H9 (cell line): ENCODE measurements at regions not wholly inside any gene's neighbourhood (a gene's known extent, or its start where the extent isn't known, plus 50 kb on each side); places are given as distances from the start of the nearest gene placed in this dataset.

Experiments
- DNase-seq: peaks from one replicate; pipeline ENCODE4 v3.0.0-alpha.2; 2017
- H2AFZ ChIP-seq: one replicate; pipeline ENCODE4 v1.6.1; 2013; ENCODE audit warnings: mild to moderate bottlenecking, low read length, control low read depth, moderate library complexity
- H2AK5ac ChIP-seq: 2 replicates; pipeline ENCODE4 v1.6.1; 2013; ENCODE audit warnings: low read length, control low read depth, mixed read lengths; ENCODE audit not compliant: insufficient read length
- H2BK120ac ChIP-seq: one replicate; pipeline ENCODE4 v1.6.1; 2013; ENCODE audit warnings: low read depth, mild to moderate bottlenecking, low read length, control low read depth, inconsistent platforms; ENCODE audit not compliant: poor library complexity, severe bottlenecking
- H2BK12ac ChIP-seq: 2 replicates; pipeline ENCODE4 v1.6.1; 2013; ENCODE audit warnings: low read length, control low read depth, mixed read lengths, low read depth; ENCODE audit not compliant: insufficient read length
- H2BK15ac ChIP-seq: 2 replicates; pipeline ENCODE4 v1.6.1; 2013; ENCODE audit warnings: low read depth, low read length, control low read depth
- H2BK20ac ChIP-seq: one replicate; pipeline ENCODE4 v1.6.1; 2013; ENCODE audit warnings: low read depth, mild to moderate bottlenecking, low read length, control low read depth, inconsistent platforms; ENCODE audit not compliant: poor library complexity, severe bottlenecking
- H2BK5ac ChIP-seq: 2 replicates; pipeline ENCODE4 v1.6.1; 2013; ENCODE audit warnings: low read length, control low read depth, mixed read lengths; ENCODE audit not compliant: insufficient read length
- H3K14ac ChIP-seq: 2 replicates; pipeline ENCODE4 v1.6.1; 2013; ENCODE audit warnings: low read length, control low read depth; ENCODE audit not compliant: insufficient read depth
- H3K18ac ChIP-seq: 2 replicates; pipeline ENCODE4 v1.6.1; 2013; ENCODE audit warnings: low read depth, mild to moderate bottlenecking, mixed read lengths, low read length, control low read depth; ENCODE audit not compliant: insufficient read length
- H3K23ac ChIP-seq: 2 replicates; pipeline ENCODE4 v1.6.1; 2013; ENCODE audit warnings: low read length, control low read depth, mixed read lengths, low read depth; ENCODE audit not compliant: insufficient read length
- H3K23me2 ChIP-seq: 2 replicates; pipeline ENCODE4 v1.6.1; 2013; ENCODE audit warnings: low read depth, mild to moderate bottlenecking, mixed read lengths, low read length, control low read depth; ENCODE audit not compliant: insufficient read length, poor library complexity, severe bottlenecking
- H3K27ac ChIP-seq: 2 replicates; pipeline ENCODE4 v1.5.1; 2013; ENCODE audit warnings: low read length, control low read depth, mixed read lengths, low read depth; ENCODE audit not compliant: insufficient read length
- H3K27me3 ChIP-seq: 2 replicates; pipeline ENCODE4 v1.6.1; 2013; ENCODE audit warnings: low read length, control low read depth, inconsistent platforms; ENCODE audit not compliant: insufficient read depth
- H3K4ac ChIP-seq: 2 replicates; pipeline ENCODE4 v1.6.1; 2013; ENCODE audit warnings: low read depth, mild to moderate bottlenecking, control low read depth, inconsistent platforms, low read length, moderate library complexity
- H3K4me1 ChIP-seq: 2 replicates; pipeline ENCODE4 v1.6.1; 2013; ENCODE audit warnings: low read length, control low read depth, inconsistent platforms; ENCODE audit not compliant: insufficient read depth
- H3K4me2 ChIP-seq: 2 replicates; pipeline ENCODE4 v1.6.1; 2013; ENCODE audit warnings: low read length, control low read depth, mixed read lengths; ENCODE audit not compliant: insufficient read length, insufficient read depth
- H3K56ac ChIP-seq: 2 replicates; pipeline ENCODE4 v1.6.1; 2013; ENCODE audit warnings: low read depth, mild to moderate bottlenecking, mixed read lengths, low read length, control low read depth; ENCODE audit not compliant: insufficient read length
- H3K79me1 ChIP-seq: 2 replicates; pipeline ENCODE4 v1.6.1; 2013; ENCODE audit warnings: low read depth, mild to moderate bottlenecking, moderate library complexity, low read length, control low read depth, inconsistent platforms; ENCODE audit not compliant: insufficient read depth, poor library complexity, severe bottlenecking
- H3K79me2 ChIP-seq: 2 replicates; pipeline ENCODE4 v1.6.1; 2013; ENCODE audit warnings: low read length, control low read depth, inconsistent platforms; ENCODE audit not compliant: insufficient read depth
- H3K9ac ChIP-seq: 2 replicates; pipeline ENCODE4 v1.6.1; 2013; ENCODE audit warnings: low read length, control low read depth, mixed read lengths; ENCODE audit not compliant: insufficient read length; ENCODE audit errors: extremely low read depth
- H3K9me3 ChIP-seq: one replicate; pipeline ENCODE4 v1.6.1; 2013; ENCODE audit warnings: low read depth, low read length, inconsistent platforms; ENCODE audit not compliant: control insufficient read depth
- H3T11ph ChIP-seq: one replicate; pipeline ENCODE4 v1.6.1; 2013; ENCODE audit warnings: mild to moderate bottlenecking, low read length, control low read depth, inconsistent platforms
- H4K20me1 ChIP-seq: one replicate; pipeline ENCODE4 v1.6.1; 2013; ENCODE audit not compliant: control insufficient read depth, insufficient read length, insufficient read depth
- H4K5ac ChIP-seq: 2 replicates; pipeline ENCODE4 v1.6.1; 2013; ENCODE audit warnings: low read depth, mild to moderate bottlenecking, mixed read lengths, low read length, control low read depth; ENCODE audit not compliant: insufficient read length
- H4K8ac ChIP-seq: replicated peaks from 2 replicates; pipeline ENCODE4 v1.6.1; 2013; ENCODE audit warnings: low read length, control low read depth, mixed read lengths, low read depth; ENCODE audit not compliant: insufficient read length
- H4K91ac ChIP-seq: 2 replicates; pipeline ENCODE4 v1.6.1; 2013; ENCODE audit warnings: low read depth, mild to moderate bottlenecking, moderate library complexity, mixed read lengths, low read length, control low read depth; ENCODE audit not compliant: insufficient read length
- H3K27ac Mint-ChIP-seq, 3 experiments: 2 replicates in 2 of 3; 3 replicates in 1 of 3; pipeline ENCODE4 v1.8.0; 2020 to 2021; ENCODE audit warnings: mixed read lengths in 3 of 3, mild to moderate bottlenecking in 1 of 3, moderate library complexity in 1 of 3
- H3K27me3 Mint-ChIP-seq: 2 replicates; pipeline ENCODE4 v1.8.0; 2021; ENCODE audit warnings: low read depth, mild to moderate bottlenecking, moderate library complexity, mixed read lengths
- H3K36me3 Mint-ChIP-seq, 3 experiments: 2 replicates in 2 of 3; 3 replicates in 1 of 3; pipeline ENCODE4 v1.8.0; 2020 to 2021; ENCODE audit warnings: low read depth in 3 of 3, mixed read lengths in 3 of 3; ENCODE audit not compliant: insufficient read depth in 1 of 3
- H3K4me1 Mint-ChIP-seq, 2 experiments: 2 replicates each; pipeline ENCODE4 v1.8.0; 2020; ENCODE audit warnings: mixed read lengths in 2 of 2
- H3K4me3 Mint-ChIP-seq, 2 experiments: 2 replicates in 1 of 2; 3 replicates in 1 of 2; pipeline ENCODE4 v1.8.0; 2020 to 2021; ENCODE audit warnings: mild to moderate bottlenecking in 2 of 2, mixed read lengths in 2 of 2, moderate library complexity in 1 of 2
- H3K9me3 Mint-ChIP-seq, 2 experiments: 2 replicates in 1 of 2; 3 replicates in 1 of 2; pipeline ENCODE4 v1.8.0; 2020; ENCODE audit warnings: mild to moderate bottlenecking in 2 of 2, mixed read lengths in 2 of 2, moderate library complexity in 1 of 2
- CTCF ChIP-seq: fragments of 200-600 bp; sonication (generic); conservative IDR thresholded peaks from 3 replicates; pipeline ENCODE4 v1.8.0; 2021; ENCODE audit warnings: antibody characterized with exemption, mild to moderate bottlenecking
- WGBS: extraction: QIAGEN DNeasy Blood & Tissue Kit; methylation state at CpG from one replicate; pipeline ENCODE4 v1.1.7; 2013; ENCODE audit warnings: missing lambda C conversion rate, low lambda C conversion rate, mixed read lengths; ENCODE audit not compliant: insufficient read length; ENCODE audit errors: extremely low coverage; 5-methylcytosine and 5-hydroxymethylcytosine counted together

GRCh38 chr3:147000274-147000673, 395.1 kb upstream of the PLSCR5 start:
- H3K56ac ChIP-seq, result no peak overlapping the region
- no peak overlapping the region for H2BK20ac ChIP-seq
- no peak overlapping the region for H3K4me3 Mint-ChIP-seq
- no peak overlapping the region for H2AFZ ChIP-seq
- H3K23ac ChIP-seq, result no peak overlapping the region
- H3K79me2 ChIP-seq, result no peaks in the 10 kb centered on the region
- no peak overlapping the region for H3K18ac ChIP-seq
- H2BK120ac ChIP-seq, result no peak overlapping the region
- no peak overlapping the region for H3K27ac Mint-ChIP-seq
- WGBS, result no CpG with 5 or more reads among the region's 2 CpGs
- H4K20me1 ChIP-seq, result no peaks in the 10 kb centered on the region
- H2BK12ac ChIP-seq, result no peak overlapping the region
- H3K27me3 ChIP-seq, result no peaks in the 10 kb centered on the region
- no peak overlapping the region for H4K8ac ChIP-seq
- no peak overlapping the region for H3K4ac ChIP-seq
- H3K9me3 Mint-ChIP-seq, result no peaks in the 10 kb centered on the region
- no peak overlapping the region for H3T11ph ChIP-seq
- H4K91ac ChIP-seq, result no peak overlapping the region
- no peaks in the 10 kb centered on the region; a peak in 1 of 7 replicates for H3K36me3 Mint-ChIP-seq
- H2BK5ac ChIP-seq, result no peak overlapping the region
- no peaks in the 10 kb centered on the region for H3K4me1 ChIP-seq
- DNase-seq, result no peak
- no peaks in the 10 kb centered on the region for H3K27me3 Mint-ChIP-seq
- no peak overlapping the region for H3K4me2 ChIP-seq
- no peak overlapping the region for H2BK15ac ChIP-seq
- H3K4me1 Mint-ChIP-seq, result no peaks in the 10 kb centered on the region
- H4K5ac ChIP-seq, result no peak overlapping the region
- no peak overlapping the region for H2AK5ac ChIP-seq
- H3K14ac ChIP-seq, result no peak overlapping the region
- H3K9me3 ChIP-seq, result no peaks in the 10 kb centered on the region
- no peaks in the 10 kb centered on the region for H3K79me1 ChIP-seq
- no peak overlapping the region for H3K9ac ChIP-seq
- no peaks in the 10 kb centered on the region for H3K23me2 ChIP-seq
- no peak for TF ChIP-seq CTCF
- H3K27ac ChIP-seq, result no peak overlapping the region
